IPS-NIHi7 (cell line): ENCODE measurements at regions not wholly inside any gene's neighbourhood (a gene's known extent, or its start where the extent isn't known, plus 50 kb on each side); places are given as distances from the start of the nearest gene placed in this dataset.

Experiments
- DNase-seq: peaks from one replicate; pipeline ENCODE4 v3.0.0; 2012; ENCODE audit warnings: mixed read lengths; ENCODE audit errors: extremely low spot score

GRCh38 chr18:59758837-59759236 is 61.6 kb upstream of the CCBE1 start:
- no peak for DNase-seq

GRCh38 chr18:59758106-59758505 is 60.9 kb upstream of the CCBE1 start:
- DNase-seq, result no peak

GRCh38 chr18:59752666-59753065 is 55.4 kb upstream of the CCBE1 start:
- no peak for DNase-seq

GRCh38 chr18:59751186-59751585 is 54.0 kb upstream of the CCBE1 start:
- no peak for DNase-seq

GRCh38 chr18:59748628-59749360 is 51.6 kb upstream of the CCBE1 start:
- DNase-seq, result no peak
